ENCODE measurements at regions not wholly inside any gene's neighbourhood (a gene's known extent, or its start where the extent isn't known, plus 50 kb on each side); places are given as distances from the start of the nearest gene placed in this dataset.

GRCh38 chr4:24126776-24127175, 236.9 kb upstream of the PPARGC1A start:
- TF ChIP-seq, protein P1, sequence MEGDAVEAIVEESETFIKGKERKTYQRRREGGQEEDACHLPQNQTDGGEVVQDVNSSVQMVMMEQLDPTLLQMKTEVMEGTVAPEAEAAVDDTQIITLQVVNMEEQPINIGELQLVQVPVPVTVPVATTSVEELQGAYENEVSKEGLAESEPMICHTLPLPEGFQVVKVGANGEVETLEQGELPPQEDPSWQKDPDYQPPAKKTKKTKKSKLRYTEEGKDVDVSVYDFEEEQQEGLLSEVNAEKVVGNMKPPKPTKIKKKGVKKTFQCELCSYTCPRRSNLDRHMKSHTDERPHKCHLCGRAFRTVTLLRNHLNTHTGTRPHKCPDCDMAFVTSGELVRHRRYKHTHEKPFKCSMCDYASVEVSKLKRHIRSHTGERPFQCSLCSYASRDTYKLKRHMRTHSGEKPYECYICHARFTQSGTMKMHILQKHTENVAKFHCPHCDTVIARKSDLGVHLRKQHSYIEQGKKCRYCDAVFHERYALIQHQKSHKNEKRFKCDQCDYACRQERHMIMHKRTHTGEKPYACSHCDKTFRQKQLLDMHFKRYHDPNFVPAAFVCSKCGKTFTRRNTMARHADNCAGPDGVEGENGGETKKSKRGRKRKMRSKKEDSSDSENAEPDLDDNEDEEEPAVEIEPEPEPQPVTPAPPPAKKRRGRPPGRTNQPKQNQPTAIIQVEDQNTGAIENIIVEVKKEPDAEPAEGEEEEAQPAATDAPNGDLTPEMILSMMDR (IDR thresholded peaks at IDR 0.05): no peak
- no peak for TF ChIP-seq POLR2A (IDR thresholded peaks at IDR 0.05)
